Epithelial cell of esophagus (primary cell): ENCODE measurements at regions not wholly inside any gene's neighbourhood (a gene's known extent, or its start where the extent isn't known, plus 50 kb on each side); places are given as distances from the start of the nearest gene placed in this dataset.
"Not testable (repeated sequence)": the region's sequence is repeated elsewhere in the genome, so short reads cannot be mapped to it uniquely, and the experiment has no call there.

Source experiments
- DNase-seq: peaks from one replicate; pipeline ENCODE4 v3.0.0; 2010; ENCODE audit warnings: low read depth
- H3K4me3 ChIP-seq: 2 replicates; pipeline ENCODE4 v1.5.1; 2011; ENCODE audit warnings: mild to moderate bottlenecking, low read length, control low read depth
- CTCF ChIP-seq: IDR thresholded peaks from 2 replicates; pipeline ENCODE4 v1.5.1; 2011; ENCODE audit warnings: low read depth, mild to moderate bottlenecking, low read length, control low read depth, inconsistent platforms; ENCODE audit not compliant: insufficient read depth; ENCODE audit errors: missing control alignments

- H3K4me3 ChIP-seq = no peak overlapping the region
- no peak for DNase-seq
- TF ChIP-seq CTCF = no peak
Observed at GRCh38 chr6:165842281-165842936, 179.4 kb upstream of the PDE10A start.

GRCh38 chr6:165841153-165841558, 178.1 kb upstream of the PDE10A start:
- H3K4me3 ChIP-seq = no peak overlapping the region
- TF ChIP-seq CTCF = no peak
- no peak for DNase-seq

GRCh38 chr6:165837948-165838745, 175.1 kb upstream of the PDE10A start:
- no peak for DNase-seq
- no peak for TF ChIP-seq CTCF
- H3K4me3 ChIP-seq = no peak overlapping the region

- not testable (repeated sequence) for H3K4me3 ChIP-seq, DNase-seq
Observed at GRCh38 chr6:165836648-165837047, 173.6 kb upstream of the PDE10A start.

GRCh38 chr6:165835410-165835851, 172.4 kb upstream of the PDE10A start:
- DNase-seq = no peak
- TF ChIP-seq CTCF = no peak
- no peak overlapping the region for H3K4me3 ChIP-seq

- no peak overlapping the region for H3K4me3 ChIP-seq
- peak; percentile 22 for DNase-seq
- TF ChIP-seq CTCF = no peak
Observed at GRCh38 chr6:165834613-165835259, 171.7 kb upstream of the PDE10A start.

GRCh38 chr6:165833355-165833754, 170.3 kb upstream of the PDE10A start:
- DNase-seq = no peak
- no peak for TF ChIP-seq CTCF
- no peak overlapping the region for H3K4me3 ChIP-seq
